ENCODE measurements at regions not wholly inside any gene's neighbourhood (a gene's known extent, or its start where the extent isn't known, plus 50 kb on each side); places are given as distances from the start of the nearest gene placed in this dataset.

- no peak for ATAC-seq
- no peaks in the 10 kb centered on the region for H3K4me1 ChIP-seq
- TF ChIP-seq CTCF (IDR thresholded peaks at IDR 0.05 in 4 of 5, conservative IDR thresholded peaks at IDR 0.05 in 1 of 5) = no peak
- no peak for TF ChIP-seq POLR2A (IDR thresholded peaks at IDR 0.05)
- no peak for DNase-seq
- no peak overlapping the region for H3K4me3 ChIP-seq
- no peaks in the 10 kb centered on the region for H3K36me3 ChIP-seq
- H3K27me3 ChIP-seq = no peaks in the 10 kb centered on the region
- H3K27ac ChIP-seq = no peak overlapping the region
- intact Hi-C loops (cut with DNase I; ENCODE audit: low total_unique reads) (no loop called here), in situ Hi-C loops (cut with MboI; ENCODE audit: low sequenced_read_pairs in 4 of 4) (no loop called here)
- no peaks in the 10 kb centered on the region for H3K9me3 ChIP-seq
Observed at GRCh38 chr18:45522371-45522770, 92.9 kb upstream of the SLC14A2 start.

- in situ Hi-C loops (cut with MboI; ENCODE audit: low sequenced_read_pairs in 4 of 4) (no loop called here), intact Hi-C loops (cut with DNase I; ENCODE audit: low total_unique reads) (no loop called here)
- Histone ChIP-seq H3K4me3 (no peak overlapping the region), H3K27me3 (no peaks in the 10 kb centered on the region), H3K27ac (no peak overlapping the region), H3K4me1 (no peaks in the 10 kb centered on the region), H3K36me3 (no peaks in the 10 kb centered on the region), H3K9me3 (no peaks in the 10 kb centered on the region)
- no peak for TF ChIP-seq CTCF (IDR thresholded peaks at IDR 0.05 in 4 of 5, conservative IDR thresholded peaks at IDR 0.05 in 1 of 5)
- TF ChIP-seq POLR2A (IDR thresholded peaks at IDR 0.05) = no peak
- no peak for DNase-seq
- no peak for ATAC-seq
Observed at GRCh38 chr18:45525301-45525700, 90.0 kb upstream of the SLC14A2 start.

GRCh38 chr18:45526114-45526841, 89.0 kb upstream of the SLC14A2 start:
- in situ Hi-C loops (cut with MboI; ENCODE audit: low sequenced_read_pairs in 4 of 4) = no loop called here
- TF ChIP-seq CTCF (IDR thresholded peaks at IDR 0.05 in 4 of 5, conservative IDR thresholded peaks at IDR 0.05 in 1 of 5) (no peak), POLR2A (IDR thresholded peaks at IDR 0.05) (no peak)
- H3K27ac ChIP-seq = no peak overlapping the region

GRCh38 chr18:45527891-45528290, 87.4 kb upstream of the SLC14A2 start:
- intact Hi-C loops (cut with DNase I; ENCODE audit: low total_unique reads) = no loop called here

More at GRCh38 chr18:45526114-45526841, 89.0 kb upstream of the SLC14A2 start:
- Histone ChIP-seq H3K27me3 (no peaks in the 10 kb centered on the region), H3K9me3 (no peaks in the 10 kb centered on the region), H3K36me3 (no peaks in the 10 kb centered on the region), H3K4me3 (no peak overlapping the region), H3K4me1 (no peaks in the 10 kb centered on the region)
- ATAC-seq (no peak), DNase-seq (no peak)
- intact Hi-C loops (cut with DNase I; ENCODE audit: low total_unique reads) = no loop called here

More at GRCh38 chr18:45527891-45528290, 87.4 kb upstream of the SLC14A2 start:
- Histone ChIP-seq H3K4me1 (no peaks in the 10 kb centered on the region), H3K27ac (no peak overlapping the region), H3K4me3 (no peak overlapping the region), H3K27me3 (no peaks in the 10 kb centered on the region), H3K9me3 (no peaks in the 10 kb centered on the region), H3K36me3 (no peaks in the 10 kb centered on the region)
- TF ChIP-seq CTCF (IDR thresholded peaks at IDR 0.05 in 4 of 5, conservative IDR thresholded peaks at IDR 0.05 in 1 of 5) (no peak), POLR2A (IDR thresholded peaks at IDR 0.05) (no peak)
- in situ Hi-C loops (cut with MboI; ENCODE audit: low sequenced_read_pairs in 4 of 4) = no loop called here
- DNase-seq = no peak
- ATAC-seq = no peak
